HG03575 (cell line): ENCODE measurements at regions not wholly inside any gene's neighbourhood (a gene's known extent, or its start where the extent isn't known, plus 50 kb on each side); places are given as distances from the start of the nearest gene placed in this dataset.

Experiments used
- ATAC-seq: cut with Tn5 transposase; IDR thresholded peaks from one replicate; pipeline ENCODE4 v1.9.1; 2021; ENCODE audit not compliant: unreplicated experiment, insufficient number of reproducible peaks, low FRiP score; ENCODE audit errors: extremely low read depth

GRCh38 chr11:29282088-29282487, 734.7 kb downstream of the KCNA4 start:
- no peak for ATAC-seq

- no peak for ATAC-seq
Observed at GRCh38 chr11:29281271-29281777, 735.5 kb downstream of the KCNA4 start.

- ATAC-seq = no peak
Observed at GRCh38 chr11:29280452-29280851, 736.4 kb downstream of the KCNA4 start.

- ATAC-seq = no peak
Observed at GRCh38 chr11:29279716-29280115, 737.1 kb downstream of the KCNA4 start.

- no peak for ATAC-seq
Observed at GRCh38 chr11:29272019-29272654, 744.7 kb downstream of the KCNA4 start.

GRCh38 chr11:29271616-29272015, 745.2 kb downstream of the KCNA4 start:
- no peak for ATAC-seq

GRCh38 chr11:29268733-29269132, 748.1 kb downstream of the KCNA4 start:
- ATAC-seq = no peak

- no peak for ATAC-seq
Observed at GRCh38 chr11:29265792-29266191, 751.0 kb downstream of the KCNA4 start.

- no peak for ATAC-seq
Observed at GRCh38 chr11:29265381-29265780, 751.4 kb downstream of the KCNA4 start.

GRCh38 chr11:29263971-29264682, 752.7 kb downstream of the KCNA4 start:
- ATAC-seq = no peak

- ATAC-seq = no peak
Observed at GRCh38 chr11:29261831-29262230, 755.0 kb downstream of the KCNA4 start.

- ATAC-seq = no peak
Observed at GRCh38 chr11:29260939-29261705, 755.7 kb downstream of the KCNA4 start.

GRCh38 chr11:29258411-29258810, 758.4 kb downstream of the KCNA4 start:
- no peak for ATAC-seq

- ATAC-seq = no peak
Observed at GRCh38 chr11:29256580-29256979, 760.2 kb downstream of the KCNA4 start.

GRCh38 chr11:29255401-29255800, 761.4 kb downstream of the KCNA4 start:
- ATAC-seq = no peak

GRCh38 chr11:29251738-29252137, 765.1 kb downstream of the KCNA4 start:
- ATAC-seq = no peak

GRCh38 chr11:29249713-29250112, 767.1 kb downstream of the KCNA4 start:
- no peak for ATAC-seq

GRCh38 chr11:29244355-29244754, 772.5 kb downstream of the KCNA4 start:
- no peak for ATAC-seq

GRCh38 chr11:29243616-29244015, 773.2 kb downstream of the KCNA4 start:
- no peak for ATAC-seq

- ATAC-seq = no peak
Observed at GRCh38 chr11:29231991-29232390, 784.8 kb downstream of the KCNA4 start.
